Dermis microvascular lymphatic vessel endothelial cell (primary cell): ENCODE measurements at regions not wholly inside any gene's neighbourhood (a gene's known extent, or its start where the extent isn't known, plus 50 kb on each side); places are given as distances from the start of the nearest gene placed in this dataset.

Experiments
- DNase-seq, 2 donors: peaks; one replicate each; pipeline versions ENCODE4 v3.0.0 to v3.0.0-alpha.2; 2010; ENCODE audit warnings: low read depth in 2 of 2

DNA sequence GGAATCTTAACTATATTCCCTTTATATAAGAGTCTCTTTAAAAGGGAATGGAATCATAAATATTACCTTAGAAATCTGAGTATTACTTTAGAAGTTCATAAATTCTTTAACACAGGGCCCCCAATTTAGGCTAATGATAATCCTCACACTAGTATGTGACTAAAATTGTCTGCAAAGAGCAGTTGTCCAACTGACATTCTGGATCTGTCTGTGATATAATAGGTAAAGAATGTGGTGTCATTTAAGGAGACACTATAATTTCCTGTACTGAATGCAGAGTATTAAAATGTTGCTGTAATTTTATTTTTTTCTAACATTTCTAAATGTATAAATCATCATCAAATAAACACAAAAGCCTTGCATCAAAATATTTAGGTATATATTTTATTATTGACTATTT lies 128.5 kb upstream of the DST start:
- peak; percentile 10 to 25 for DNase-seq

GRCh38 chr6:56770011-56770520 lies 127.4 kb upstream of the DST start:
- DNase-seq: no peak

DNA sequence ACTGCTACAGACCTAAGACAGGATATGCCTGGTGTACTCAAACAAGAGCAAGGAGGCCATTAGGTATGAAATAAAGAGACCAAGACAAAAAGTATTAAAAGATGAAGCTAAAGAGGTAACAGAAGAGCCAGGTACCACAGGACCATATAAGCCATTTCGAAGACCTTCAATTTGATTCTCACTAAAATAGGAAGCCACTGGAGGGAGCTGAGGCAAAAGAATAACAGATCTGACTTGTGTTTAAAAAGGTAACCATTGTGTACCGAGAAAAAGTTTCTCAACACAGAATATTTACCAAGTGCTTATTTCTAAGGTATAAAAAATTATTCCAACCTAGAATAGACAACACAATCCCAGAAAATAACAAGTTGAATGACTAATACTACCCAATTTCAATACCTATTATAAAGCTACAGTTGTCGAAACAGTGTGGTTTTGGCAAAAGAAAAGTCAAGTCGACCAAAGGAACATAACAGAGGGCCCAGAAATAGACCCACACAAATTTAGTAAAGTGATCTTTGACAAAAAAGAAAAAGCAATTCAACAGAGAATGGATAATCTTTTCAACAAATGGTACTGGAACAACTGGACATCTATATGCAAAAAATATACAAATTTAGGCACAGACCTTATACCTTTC lies 125.3 kb upstream of the DST start:
- peak in 1 of 2 donors; percentile 46 for DNase-seq

DNA sequence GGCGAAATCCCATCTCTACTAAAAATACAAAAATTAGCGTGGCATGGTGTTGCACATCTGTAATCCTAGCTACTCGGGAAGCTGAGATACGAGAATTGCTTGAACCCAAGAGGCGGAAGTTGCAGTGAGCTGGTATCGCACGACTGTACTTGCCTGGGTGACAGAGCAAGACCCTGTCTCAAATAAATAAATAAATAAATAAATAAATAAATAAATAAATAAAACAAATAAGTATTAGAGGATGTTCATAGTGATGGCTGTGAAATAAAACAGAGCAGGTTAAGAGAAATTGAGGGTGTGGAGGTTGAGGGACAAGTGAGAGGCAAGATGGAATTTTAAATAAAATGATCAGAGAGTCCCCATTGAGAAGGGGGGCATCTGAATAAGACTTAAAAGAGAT lies 124.7 kb upstream of the DST start:
- DNase-seq: no peak

- DNase-seq: peak in 1 of 2 donors; percentile 36
These were observed 124.1 kb upstream of the DST start for GRCh38 chr6:56766806-56767178.

GRCh38 chr6:56766139-56766805 lies 123.6 kb upstream of the DST start:
- DNase-seq: no peak

DNA sequence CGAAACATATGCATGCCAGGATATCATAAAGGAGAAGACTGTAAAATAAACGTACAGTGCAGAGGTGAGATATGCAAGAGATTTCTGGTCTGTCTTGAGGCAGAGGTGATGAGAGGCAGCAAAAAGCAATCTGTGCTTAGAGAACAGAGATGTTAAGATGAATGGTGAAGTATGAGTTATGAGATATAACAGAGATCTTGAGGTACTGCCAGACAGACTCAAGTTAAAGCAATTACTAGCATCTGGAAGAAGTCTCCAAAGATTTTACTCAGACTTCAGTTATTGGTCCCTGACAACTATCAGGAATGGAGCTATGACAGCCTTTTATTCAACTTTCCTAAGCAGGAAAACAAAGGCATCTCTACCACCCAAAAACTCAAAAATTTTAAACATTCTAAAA lies 122.8 kb upstream of the DST start:
- DNase-seq: no peak

DNA sequence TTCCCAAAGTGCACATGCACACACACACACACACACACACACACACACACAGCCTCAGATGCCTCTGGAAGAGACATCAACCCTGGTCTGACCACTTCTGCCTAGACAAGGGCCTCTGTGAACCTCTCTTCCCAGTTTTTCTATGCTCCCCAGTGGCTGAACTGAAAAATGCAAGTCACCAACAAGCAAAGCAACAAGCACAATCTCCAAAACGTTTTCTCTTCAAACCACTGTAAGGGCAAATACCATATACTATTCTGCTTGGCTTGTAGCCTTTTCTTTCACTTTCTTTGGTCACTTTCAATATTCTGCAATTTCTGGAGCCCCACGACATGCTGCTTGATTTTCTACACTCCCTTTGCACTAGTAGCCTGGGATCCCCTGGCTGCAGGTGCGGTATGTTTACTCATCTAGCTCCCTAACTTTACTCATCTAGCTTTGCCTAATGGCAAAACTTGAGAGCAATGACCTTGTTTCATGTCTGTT lies 121.4 kb upstream of the DST start:
- peak; percentile 36 to 56 for DNase-seq

- no peak for DNase-seq
These were observed 119.0 kb upstream of the DST start for GRCh38 chr6:56761651-56762050.

DNA sequence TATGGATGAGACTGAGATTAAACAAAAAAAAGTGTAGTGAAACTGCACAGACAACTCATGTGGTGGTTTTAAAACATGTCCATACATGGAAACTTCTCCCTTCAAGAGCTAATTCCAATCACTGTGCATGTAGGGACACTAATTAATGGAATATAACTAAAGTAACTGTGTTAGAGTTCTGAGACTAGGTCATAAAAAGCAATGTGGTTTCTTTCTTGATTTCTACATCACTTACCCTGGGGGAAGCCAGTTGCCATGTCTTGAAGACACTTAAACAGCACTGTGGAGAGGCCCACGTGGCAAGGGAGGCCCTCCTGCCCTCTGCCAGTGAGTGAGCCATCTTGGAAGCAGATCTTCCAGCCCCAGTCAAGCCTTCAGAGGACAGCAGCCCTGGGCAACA lies 118.2 kb upstream of the DST start:
- DNase-seq: no peak

- DNase-seq: peak in 1 of 2 donors; percentile 31
These were observed 116.8 kb upstream of the DST start for GRCh38 chr6:56759521-56759920.

- no peak for DNase-seq
These were observed 115.9 kb upstream of the DST start for GRCh38 chr6:56758553-56758952.

DNA sequence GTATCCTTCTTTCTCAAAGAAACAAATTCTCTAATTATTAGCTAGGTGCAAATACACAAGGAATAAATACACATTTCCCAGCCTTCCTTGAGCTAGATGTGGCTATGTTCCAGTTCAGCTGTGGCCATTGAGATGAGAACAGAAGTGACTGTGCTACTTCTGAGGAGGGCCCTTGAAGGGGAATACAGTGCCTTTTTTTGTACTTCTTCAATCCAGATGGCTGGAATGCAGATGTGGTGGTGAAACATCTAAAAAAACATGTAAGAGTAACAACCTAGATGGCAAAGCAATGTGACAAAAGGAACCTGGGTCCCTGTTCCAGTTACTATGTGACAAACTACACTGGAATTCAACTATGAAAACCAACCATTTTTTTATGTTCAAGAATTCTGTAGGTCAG lies 115.4 kb upstream of the DST start:
- no peak for DNase-seq

DNA sequence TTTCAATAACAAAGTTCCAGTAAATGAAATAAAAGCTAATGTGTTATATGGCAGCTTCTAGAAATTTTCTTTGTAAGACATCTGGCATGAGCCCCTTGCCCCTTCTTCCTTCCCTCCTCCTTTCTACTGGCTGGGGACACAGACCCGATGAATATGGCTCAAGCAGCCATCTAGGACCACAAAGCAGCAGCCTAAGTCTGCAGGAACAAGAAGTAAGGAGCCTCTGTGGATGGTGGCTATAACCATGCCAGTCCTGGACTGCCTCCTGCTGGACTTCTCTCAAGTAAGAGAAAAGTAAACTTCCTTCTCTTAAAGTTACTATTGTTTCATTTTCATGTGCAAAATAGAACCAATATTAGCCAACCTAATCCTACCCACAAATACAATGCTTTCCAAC lies 114.9 kb upstream of the DST start:
- peak in 1 of 2 donors; percentile 77 for DNase-seq

DNA sequence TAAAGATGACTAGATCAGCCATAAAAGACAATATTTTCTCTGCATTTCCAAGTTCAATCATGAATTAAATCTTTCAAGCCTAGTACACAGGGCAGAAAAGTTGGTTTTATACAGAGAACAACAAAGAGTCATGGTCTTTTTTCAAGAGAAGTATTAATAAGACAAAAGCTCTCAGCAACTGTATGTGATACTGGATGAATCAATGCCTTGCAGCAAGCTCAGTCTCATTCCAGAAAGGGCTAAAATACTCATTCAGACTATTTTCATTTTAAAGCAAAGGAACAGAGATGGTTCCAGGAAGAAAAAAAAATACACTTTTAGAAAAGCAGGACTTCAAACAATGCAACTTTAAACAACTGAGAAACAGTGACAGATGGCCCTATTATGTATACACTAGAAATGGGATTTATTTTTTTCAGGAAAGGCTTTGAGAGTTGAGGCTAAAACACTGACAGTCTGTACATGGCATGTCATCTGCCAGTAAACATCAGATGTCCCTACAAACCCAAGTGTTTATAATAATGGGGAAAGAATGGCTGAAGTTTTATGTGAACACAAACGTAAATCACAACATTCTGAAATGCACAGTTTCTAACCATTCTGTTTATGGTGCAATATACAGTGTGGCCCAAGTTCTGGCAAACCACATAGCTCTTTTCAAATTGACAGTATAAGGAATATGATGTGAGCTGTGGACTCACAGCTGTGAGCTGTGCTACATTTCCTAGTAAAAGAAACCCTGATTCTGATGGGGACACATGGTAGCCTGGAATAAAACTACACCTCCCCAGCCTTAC lies 114.3 kb upstream of the DST start:
- DNase-seq: no peak

GRCh38 chr6:56756219-56756789 lies 113.6 kb upstream of the DST start:
- no peak for DNase-seq

DNA sequence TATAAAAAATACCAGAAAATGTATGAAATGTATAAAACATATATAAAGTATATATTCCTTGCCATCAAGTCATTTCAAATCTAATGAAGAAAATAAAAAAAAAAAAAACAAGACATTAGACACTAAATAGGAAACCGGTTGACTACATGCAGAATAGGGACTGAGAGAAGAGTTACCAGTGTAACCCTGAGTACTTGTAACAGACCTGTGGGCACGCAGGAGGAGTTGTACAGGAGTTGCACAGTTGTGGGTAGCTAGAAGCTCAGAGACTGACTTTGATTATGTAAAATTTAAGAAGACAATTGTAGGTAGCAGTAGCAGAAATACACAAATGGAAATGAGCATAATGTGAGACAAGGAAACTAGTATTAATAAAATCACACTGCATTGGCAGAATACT lies 112.4 kb upstream of the DST start:
- no peak for DNase-seq

DNA sequence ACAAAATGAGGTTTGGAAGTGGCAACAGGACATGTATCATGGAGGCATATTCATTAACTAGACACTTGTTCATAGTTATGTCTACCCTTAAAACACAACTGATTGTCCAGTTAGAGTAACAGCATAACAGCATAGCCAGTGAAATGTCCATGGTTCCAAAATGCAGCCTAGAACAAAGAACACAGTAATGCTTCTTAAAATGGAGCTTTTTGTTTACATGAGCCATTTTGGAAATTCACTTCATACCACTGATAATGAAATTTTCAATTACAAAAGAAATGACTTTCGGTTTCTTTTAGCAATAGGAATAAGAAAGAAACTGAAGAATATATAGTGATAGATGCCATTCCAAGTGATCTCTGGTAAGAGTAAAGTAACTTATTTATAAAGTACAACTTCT lies 111.1 kb upstream of the DST start:
- no peak for DNase-seq

DNA sequence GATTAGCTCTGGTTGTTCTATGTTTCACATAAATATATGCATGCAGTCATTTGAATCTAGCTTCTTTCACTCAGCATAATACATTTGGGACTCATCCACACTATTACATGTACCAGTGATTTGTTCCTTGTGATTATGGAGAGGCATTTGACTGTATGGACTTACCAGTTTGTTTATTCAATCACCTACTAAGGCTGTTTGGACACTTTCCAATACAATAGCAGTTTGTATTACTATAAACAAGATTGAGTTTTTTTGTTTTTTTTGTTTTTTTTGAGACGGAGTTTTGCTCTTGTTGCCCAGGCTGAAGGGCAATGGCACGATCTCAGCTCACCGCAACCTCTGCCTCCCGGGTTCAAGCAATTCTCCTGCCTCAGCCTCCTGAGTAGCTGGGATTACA lies 109.8 kb upstream of the DST start:
- no peak for DNase-seq

DNA sequence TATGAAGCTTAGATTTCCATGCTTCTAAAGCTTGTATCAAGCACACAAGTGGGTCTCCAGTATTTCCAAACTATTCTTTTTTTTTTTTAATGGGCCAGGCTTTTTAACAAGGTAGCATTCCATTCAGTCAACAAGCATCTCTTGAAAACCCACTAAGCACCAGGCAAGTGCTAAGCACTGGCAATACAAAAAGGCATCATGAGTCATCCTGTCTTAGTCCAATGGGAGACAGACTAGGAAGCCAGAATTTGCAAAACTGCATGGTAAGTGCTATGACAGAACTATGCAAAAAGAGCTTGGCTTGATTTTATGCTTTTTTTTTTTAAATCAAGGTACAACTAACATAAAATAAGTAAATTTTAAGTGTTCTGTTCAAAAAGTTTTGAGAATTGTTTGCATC lies 109.3 kb upstream of the DST start:
- peak in 1 of 2 donors; percentile 40 for DNase-seq

GRCh38 chr6:56751604-56752003 lies 108.9 kb upstream of the DST start:
- DNase-seq: no peak

- no peak for DNase-seq
These were observed 108.0 kb upstream of the DST start for GRCh38 chr6:56750686-56751085.
